B cell (primary cell): ENCODE measurements at regions not wholly inside any gene's neighbourhood (a gene's known extent, or its start where the extent isn't known, plus 50 kb on each side); places are given as distances from the start of the nearest gene placed in this dataset.

Source experiments
- ATAC-seq: fragments of 200-7000 bp; cut with Tn5 transposase; one replicate; pipeline ENCODE4 v1.10.0; 2021; ENCODE audit warnings: low read depth, mild to moderate bottlenecking, moderate number of reproducible peaks, moderate library complexity
- CTCF ChIA-PET: fragments of 350-600 bp; sonication (Branson Sonifier 250); formaldehyde crosslinking; loops from one replicate; lab custom pipeline; 2021; ENCODE audit warnings: antibody characterized with exemption, inconsistent platforms; lab: Charles Lee
- POLR2A ChIA-PET: fragments of 350-600 bp; sonication (Branson Sonifier 250); formaldehyde crosslinking; loops from one replicate; lab custom pipeline; 2021; ENCODE audit warnings: antibody characterized with exemption; lab: Charles Lee
- DNase-seq: peaks from one replicate; pipeline ENCODE4 v3.0.0; 2013
- H2AFZ ChIP-seq: 2 replicates; pipeline ENCODE4 v1.6.1; 2012; ENCODE audit warnings: mild to moderate bottlenecking, low read depth, low read length; ENCODE audit not compliant: insufficient read depth, poor library complexity, severe bottlenecking
- H3K27ac ChIP-seq, 2 donors: 1 replicate in 1 of 2; 2 replicates in 1 of 2; pipeline ENCODE4 v1.5.1; 2012 to 2013; ENCODE audit warnings: low read length in 2 of 2, mild to moderate bottlenecking in 2 of 2, moderate library complexity in 1 of 2
- H3K27me3 ChIP-seq, 4 experiments: fragments of 200-600 bp in 1 of 4; sonication (generic) in 1 of 4; replicated peaks in 1 of 4; 1 replicate in 2 of 4; 2 replicates in 2 of 4; pipeline versions ENCODE4 v1.6.1 to v1.7.0; 2013 to 2016; ENCODE audit warnings: low read length in 3 of 4, mild to moderate bottlenecking in 2 of 4, mixed read lengths in 1 of 4, moderate library complexity in 1 of 4; ENCODE audit not compliant: insufficient read depth in 4 of 4, control insufficient read depth in 3 of 4; ENCODE audit errors: control extremely low read depth in 1 of 4
- H3K36me3 ChIP-seq, 2 experiments: replicated peaks in 1 of 2; 1 replicate in 1 of 2; 2 replicates in 1 of 2; pipeline versions ENCODE4 v1.6.1 to v1.7.1; 2013; ENCODE audit warnings: low read length in 1 of 2; ENCODE audit not compliant: insufficient read depth in 2 of 2, control insufficient read depth in 1 of 2; ENCODE audit errors: control extremely low read depth in 1 of 2, extremely low read depth in 1 of 2
- H3K4me1 ChIP-seq, 2 donors: fragments of 200-600 bp in 1 of 2; sonication (generic) in 1 of 2; 1 replicate in 1 of 2; 2 replicates in 1 of 2; pipeline versions ENCODE4 v1.5.1 to v1.6.1; 2013 to 2017; ENCODE audit warnings: low read length in 2 of 2; ENCODE audit not compliant: control insufficient read depth in 2 of 2, insufficient read depth in 2 of 2
- H3K4me2 ChIP-seq: replicated peaks from 2 replicates; pipeline ENCODE3; 2012; ENCODE audit warnings: mild to moderate bottlenecking, low read depth, low read length; ENCODE audit not compliant: poor library complexity, severe bottlenecking
- H3K4me3 ChIP-seq, 5 experiments: fragments of 200-600 bp in 1 of 5; sonication (generic) in 1 of 5; 1 replicate in 3 of 5; 2 replicates in 2 of 5; pipeline versions ENCODE4 v1.5.1 to v1.7.0; 2011 to 2016; ENCODE audit warnings: low read length in 4 of 5, mild to moderate bottlenecking in 4 of 5, low read depth in 2 of 5, control low read depth in 1 of 5, moderate library complexity in 1 of 5; ENCODE audit not compliant: insufficient read depth in 1 of 5; ENCODE audit errors: control extremely low read depth in 1 of 5, extremely low read depth in 1 of 5
- H3K79me2 ChIP-seq: fragments of 200-600 bp; sonication (generic); one replicate; pipeline ENCODE4 v1.6.0; 2016; ENCODE audit warnings: low read length; ENCODE audit not compliant: control insufficient read depth, insufficient read depth
- H3K9ac ChIP-seq: fragments of 200-600 bp; sonication (generic); 2 replicates; pipeline ENCODE4 v1.6.1; 2017; ENCODE audit warnings: mild to moderate bottlenecking, low read length, moderate library complexity
- H3K9me3 ChIP-seq, 3 donors: one replicate each; pipeline versions ENCODE4 v1.6.1 to v1.7.1; 2013; ENCODE audit warnings: low read length in 2 of 3; ENCODE audit not compliant: control insufficient read depth in 2 of 3, insufficient read depth in 1 of 3; ENCODE audit errors: control extremely low read depth in 1 of 3
- H4K20me1 ChIP-seq: 2 replicates; pipeline ENCODE4 v1.6.0; 2012; ENCODE audit warnings: mild to moderate bottlenecking, low read length; ENCODE audit not compliant: insufficient read depth, control insufficient read depth, poor library complexity, severe bottlenecking
- H3K27ac Mint-ChIP-seq: one replicate; pipeline ENCODE4 v1.8.0; 2021; ENCODE audit warnings: mixed read lengths
- H3K27me3 Mint-ChIP-seq: one replicate; pipeline ENCODE4 v1.8.0; 2021; ENCODE audit warnings: mixed read lengths
- H3K4me1 Mint-ChIP-seq: one replicate; pipeline ENCODE4 v1.8.0; 2021; ENCODE audit warnings: mixed read lengths
- H3K4me3 Mint-ChIP-seq: one replicate; pipeline ENCODE4 v1.8.0; 2021; ENCODE audit warnings: mixed read lengths
- H3K9me3 Mint-ChIP-seq: one replicate; pipeline ENCODE4 v1.8.0; 2022; ENCODE audit warnings: mixed read lengths; ENCODE audit not compliant: insufficient read depth
- CTCF ChIP-seq: fragments of 200-600 bp; IDR thresholded peaks from one replicate; pipeline ENCODE4 v1.8.0; 2022; ENCODE audit warnings: antibody characterized with exemption, mild to moderate bottlenecking
- EZH2 ChIP-seq: IDR thresholded peaks from 2 replicates; pipeline ENCODE4 v1.6.1; 2012; ENCODE audit warnings: borderline replicate concordance, low read depth, mild to moderate bottlenecking, moderate library complexity, low read length; ENCODE audit not compliant: insufficient read depth, poor library complexity, severe bottlenecking
- WGBS: methylation state at CpG from one replicate; pipeline ENCODE4 v1.1.5; 2013; ENCODE audit warnings: missing lambda C conversion rate; ENCODE audit not compliant: insufficient coverage; 5-methylcytosine and 5-hydroxymethylcytosine counted together
- intact Hi-C: fragments of 100-400 bp; cut with micrococcal nuclease; formaldehyde crosslinking; loops from one replicate; pipeline ENCODE4 v1.10.0; 2022

DNA sequence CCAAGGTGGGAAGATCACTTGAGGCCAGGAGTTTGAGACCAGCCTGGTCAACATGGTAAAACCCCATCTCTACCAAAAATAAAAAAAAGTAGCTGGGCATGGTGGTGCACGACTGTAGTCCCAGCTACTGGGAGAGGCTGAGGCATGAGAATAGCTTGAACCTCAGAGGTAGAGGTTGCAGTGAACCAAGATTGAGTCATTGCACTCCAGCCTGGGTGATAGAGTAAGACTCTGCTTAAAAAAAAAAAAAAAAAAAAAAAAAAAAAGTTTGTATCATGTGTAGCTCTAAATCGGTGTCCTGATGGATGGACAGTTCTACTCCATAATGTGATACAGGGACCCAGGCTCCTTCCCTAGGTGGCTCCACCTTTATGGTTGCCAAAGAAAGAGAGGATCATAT, 497.1 kb upstream of the RBFOX1 start:
- intact Hi-C loops: no loop called here
- H3K4me2 ChIP-seq: no peak overlapping the region
- DNase-seq (no peak), ATAC-seq (no peak)
- no peaks in the 10 kb centered on the region for H4K20me1 ChIP-seq
- H3K79me2 ChIP-seq: no peaks in the 10 kb centered on the region
- H3K4me3 ChIP-seq: no peak overlapping the region
- no peaks in the 10 kb centered on the region for H3K27me3 ChIP-seq
- no peak overlapping the region for H3K27ac ChIP-seq
- TF ChIP-seq EZH2: no peak
- TF ChIP-seq CTCF: no peak
- peaks cover 0 to 8% (median 0%) of the 10 kb centered on the region in 3 donors for H3K9me3 ChIP-seq
- H3K36me3 ChIP-seq: no peaks in the 10 kb centered on the region
- H3K27me3 Mint-ChIP-seq: no peaks in the 10 kb centered on the region
- H3K9me3 Mint-ChIP-seq: peaks cover 12% of the 10 kb centered on the region
- ChIA-PET POLR2A (no interaction called here), CTCF (no interaction called here)
- no CpG with 5 or more reads among the region's 2 CpGs for WGBS
- no peaks in the 10 kb centered on the region for H3K4me1 ChIP-seq
- no peak overlapping the region for H2AFZ ChIP-seq
- no peak overlapping the region for H3K27ac Mint-ChIP-seq
- H3K4me3 Mint-ChIP-seq: no peak overlapping the region
- no peak overlapping the region for H3K9ac ChIP-seq
- H3K4me1 Mint-ChIP-seq: no peaks in the 10 kb centered on the region

DNA sequence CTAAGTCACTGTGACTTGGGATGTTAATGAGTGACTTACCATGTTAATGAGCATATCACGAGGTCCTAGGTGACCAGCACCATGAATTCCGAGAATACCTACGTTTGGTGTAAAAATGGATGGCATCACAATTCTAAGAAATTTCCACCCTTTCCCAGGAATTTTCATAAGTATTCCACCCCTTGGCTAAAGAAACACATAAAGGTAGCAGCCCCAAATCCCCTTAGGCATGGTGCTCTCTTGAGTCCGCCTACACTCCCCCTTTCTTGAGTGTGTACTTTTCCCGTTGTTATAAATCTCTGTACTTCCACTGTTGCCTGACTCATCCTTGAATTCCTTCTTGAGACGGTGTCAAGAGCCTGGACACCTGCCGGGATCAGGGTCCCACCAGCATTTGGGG, 504.0 kb upstream of the RBFOX1 start:
- no peak overlapping the region for H3K4me2 ChIP-seq
- Mint-ChIP-seq H3K27ac (no peak overlapping the region), H3K4me1 (no peaks in the 10 kb centered on the region), H3K27me3 (no peaks in the 10 kb centered on the region), H3K4me3 (no peak overlapping the region), H3K9me3 (peaks cover 7% of the 10 kb centered on the region)
- WGBS: 92% methylated on average over 4 of the region's 7 CpGs
- no peaks in the 10 kb centered on the region for H3K36me3 ChIP-seq
- no peaks in the 10 kb centered on the region for H4K20me1 ChIP-seq
- TF ChIP-seq EZH2: no peak
- no peak for TF ChIP-seq CTCF
- CTCF ChIA-PET: no interaction called here
- POLR2A ChIA-PET: no interaction called here
- no peak overlapping the region for H3K9ac ChIP-seq
- peaks cover 0 to 6% (median 0%) of the 10 kb centered on the region in 3 donors for H3K9me3 ChIP-seq
- intact Hi-C loops: no loop called here
- ATAC-seq: no peak
- H3K4me1 ChIP-seq: no peaks in the 10 kb centered on the region
- H3K79me2 ChIP-seq: no peaks in the 10 kb centered on the region
- no peak overlapping the region for H3K27ac ChIP-seq
- no peak overlapping the region for H2AFZ ChIP-seq
- H3K4me3 ChIP-seq: no peak overlapping the region
- no peak for DNase-seq
- H3K27me3 ChIP-seq: no peaks in the 10 kb centered on the region
